ENCODE measurements at regions not wholly inside any gene's neighbourhood (a gene's known extent, or its start where the extent isn't known, plus 50 kb on each side); places are given as distances from the start of the nearest gene placed in this dataset.

GRCh38 chr2:128726236-128726635 lies 407.6 kb upstream of the HS6ST1 start:
- no peak for DNase-seq (ENCODE audit: low read depth)

- no peak for DNase-seq (ENCODE audit: low read depth)
Measured at GRCh38 chr2:128726911-128727310, 408.2 kb upstream of the HS6ST1 start.

- no peak for DNase-seq (ENCODE audit: low read depth)
Measured at GRCh38 chr2:128727404-128727803, 408.7 kb upstream of the HS6ST1 start.

- DNase-seq (ENCODE audit: low read depth): no peak
Measured at GRCh38 chr2:128727914-128728313, 409.2 kb upstream of the HS6ST1 start.

- DNase-seq (ENCODE audit: low read depth): no peak
Measured at GRCh38 chr2:128729051-128729450, 410.4 kb upstream of the HS6ST1 start.

- DNase-seq (ENCODE audit: low read depth): no peak
Measured at GRCh38 chr2:128731994-128732650, 413.5 kb upstream of the HS6ST1 start.

- no peak for DNase-seq (ENCODE audit: low read depth)
Measured at GRCh38 chr2:128732976-128733431, 414.3 kb upstream of the HS6ST1 start.

- DNase-seq (ENCODE audit: low read depth): no peak
Measured at GRCh38 chr2:128733450-128733849, 414.8 kb upstream of the HS6ST1 start.

GRCh38 chr2:128734521-128735295 lies 416.0 kb upstream of the HS6ST1 start:
- DNase-seq (ENCODE audit: low read depth): no peak

GRCh38 chr2:128735296-128735960 lies 416.8 kb upstream of the HS6ST1 start:
- no peak for DNase-seq (ENCODE audit: low read depth)

- no peak for DNase-seq (ENCODE audit: low read depth)
Measured at GRCh38 chr2:128736046-128736688, 417.5 kb upstream of the HS6ST1 start.

GRCh38 chr2:128736689-128737545 lies 418.2 kb upstream of the HS6ST1 start:
- DNase-seq (ENCODE audit: low read depth): peak; percentile 13

GRCh38 chr2:128737546-128737826 lies 418.8 kb upstream of the HS6ST1 start:
- no peak for DNase-seq (ENCODE audit: low read depth)

GRCh38 chr2:128738446-128739110 lies 419.9 kb upstream of the HS6ST1 start:
- no peak for DNase-seq (ENCODE audit: low read depth)

GRCh38 chr2:128742467-128742866 lies 423.8 kb upstream of the HS6ST1 start:
- no peak for DNase-seq (ENCODE audit: low read depth)

GRCh38 chr2:128745946-128746345 lies 427.3 kb upstream of the HS6ST1 start:
- no peak for DNase-seq (ENCODE audit: low read depth)

- no peak for DNase-seq (ENCODE audit: low read depth)
Measured at GRCh38 chr2:128746356-128746755, 427.7 kb upstream of the HS6ST1 start.

GRCh38 chr2:128748336-128748735 lies 429.7 kb upstream of the HS6ST1 start:
- no peak for DNase-seq (ENCODE audit: low read depth)

- no peak for DNase-seq (ENCODE audit: low read depth)
Measured at GRCh38 chr2:128748835-128749605, 430.4 kb upstream of the HS6ST1 start.
